OCI-LY7 (cell line): ENCODE measurements at regions not wholly inside any gene's neighbourhood (a gene's known extent, or its start where the extent isn't known, plus 50 kb on each side); places are given as distances from the start of the nearest gene placed in this dataset.

Experiments
- CTCF ChIP-seq: fragments of 200-600 bp; sonication (generic); conservative IDR thresholded peaks from 2 replicates; pipeline ENCODE4 v1.5.1; 2014; ENCODE audit warnings: mild to moderate bottlenecking, antibody characterized with exemption, low read length, moderate library complexity, mixed read lengths
- EZH2phosphoT487 ChIP-seq: fragments of 200-600 bp; sonication (generic); IDR thresholded peaks from 2 replicates; pipeline ENCODE4 v1.6.1; 2018; ENCODE audit warnings: low read depth, borderline replicate concordance, mild to moderate bottlenecking, mixed run types, antibody characterized with exemption, low read length, moderate library complexity, mixed read lengths

GRCh38 chr4:173591760-173592159 lies 61.7 kb upstream of the HAND2 start:
- peak; percentile 54 for TF ChIP-seq CTCF
- no peak for TF ChIP-seq EZH2phosphoT487
